Uterus (tissue), 2 donors: ENCODE measurements at regions not wholly inside any gene's neighbourhood (a gene's known extent, or its start where the extent isn't known, plus 50 kb on each side); places are given as distances from the start of the nearest gene placed in this dataset.

Experiments
- POLR2A ChIP-seq, 2 donors: fragments of 450-650 bp; IDR thresholded peaks; one replicate each; pipeline ENCODE4 v1.6.1; 2016; ENCODE audit warnings: antibody characterized with exemption in 2 of 2, mild to moderate bottlenecking in 1 of 2, moderate library complexity in 1 of 2
- TF ChIP-seq, protein P1 (sequence below), 4 experiments: fragments of 200-600 bp in 2 of 4; fragments of 450-650 bp in 2 of 4; sonication (generic) in 2 of 4; IDR thresholded peaks; one replicate each; pipeline ENCODE4 v1.5.1; 2016 to 2019; ENCODE audit warnings: antibody characterized with exemption in 4 of 4, mild to moderate bottlenecking in 2 of 4, moderate library complexity in 1 of 4

DNA sequence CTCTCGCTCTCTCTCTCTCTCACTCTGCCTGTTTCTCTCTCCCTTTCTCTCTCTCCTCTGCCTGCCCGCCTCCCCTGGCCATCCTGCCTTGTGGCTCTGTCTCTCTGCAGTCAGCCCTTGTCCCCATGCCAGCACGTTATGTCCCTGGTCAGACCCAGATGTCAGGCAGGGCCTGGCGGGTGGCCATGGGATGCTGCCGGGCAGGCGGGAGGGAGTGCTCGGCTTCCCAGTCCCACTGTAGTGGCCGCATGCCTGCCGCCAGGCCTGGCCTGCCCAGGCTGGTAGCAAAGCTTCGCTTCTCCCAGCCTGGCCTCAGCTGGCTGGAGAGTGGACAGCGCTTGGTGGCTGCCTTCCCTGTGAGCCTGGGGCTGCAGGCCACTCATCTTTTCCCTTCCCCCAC lies 121.5 kb upstream of the ZNF716 start:
- no peak for TF ChIP-seq POLR2A (IDR thresholded peaks at IDR 0.05)
- TF ChIP-seq, protein P1, sequence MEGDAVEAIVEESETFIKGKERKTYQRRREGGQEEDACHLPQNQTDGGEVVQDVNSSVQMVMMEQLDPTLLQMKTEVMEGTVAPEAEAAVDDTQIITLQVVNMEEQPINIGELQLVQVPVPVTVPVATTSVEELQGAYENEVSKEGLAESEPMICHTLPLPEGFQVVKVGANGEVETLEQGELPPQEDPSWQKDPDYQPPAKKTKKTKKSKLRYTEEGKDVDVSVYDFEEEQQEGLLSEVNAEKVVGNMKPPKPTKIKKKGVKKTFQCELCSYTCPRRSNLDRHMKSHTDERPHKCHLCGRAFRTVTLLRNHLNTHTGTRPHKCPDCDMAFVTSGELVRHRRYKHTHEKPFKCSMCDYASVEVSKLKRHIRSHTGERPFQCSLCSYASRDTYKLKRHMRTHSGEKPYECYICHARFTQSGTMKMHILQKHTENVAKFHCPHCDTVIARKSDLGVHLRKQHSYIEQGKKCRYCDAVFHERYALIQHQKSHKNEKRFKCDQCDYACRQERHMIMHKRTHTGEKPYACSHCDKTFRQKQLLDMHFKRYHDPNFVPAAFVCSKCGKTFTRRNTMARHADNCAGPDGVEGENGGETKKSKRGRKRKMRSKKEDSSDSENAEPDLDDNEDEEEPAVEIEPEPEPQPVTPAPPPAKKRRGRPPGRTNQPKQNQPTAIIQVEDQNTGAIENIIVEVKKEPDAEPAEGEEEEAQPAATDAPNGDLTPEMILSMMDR (IDR thresholded peaks at IDR 0.05) = no peak
